Dermis blood vessel endothelial cell (primary cell): ENCODE measurements at regions not wholly inside any gene's neighbourhood (a gene's known extent, or its start where the extent isn't known, plus 50 kb on each side); places are given as distances from the start of the nearest gene placed in this dataset.
"Not testable (repeated sequence)": the region's sequence is repeated elsewhere in the genome, so short reads cannot be mapped to it uniquely, and the experiment has no call there.

Experiments used
- DNase-seq: peaks from one replicate; pipeline ENCODE4 v3.0.0; 2010

- DNase-seq: no peak
Observed at GRCh38 chr13:65787082-65787481, 1443.1 kb downstream of the PCDH9 start.

- DNase-seq: no peak
Observed at GRCh38 chr13:65784088-65784816, 1445.9 kb downstream of the PCDH9 start.

- DNase-seq: no peak
Observed at GRCh38 chr13:65783383-65783782, 1446.8 kb downstream of the PCDH9 start.

GRCh38 chr13:65771704-65772313, 1458.3 kb downstream of the PCDH9 start:
- not testable (repeated sequence) for DNase-seq

GRCh38 chr13:65768545-65768944, 1461.6 kb downstream of the PCDH9 start:
- DNase-seq: no peak

- no peak for DNase-seq
Observed at GRCh38 chr13:65763811-65764210, 1466.3 kb downstream of the PCDH9 start.

- no peak for DNase-seq
Observed at GRCh38 chr13:65762012-65762411, 1468.1 kb downstream of the PCDH9 start.

- no peak for DNase-seq
Observed at GRCh38 chr13:65756071-65756671, 1474.0 kb downstream of the PCDH9 start.

GRCh38 chr13:65748227-65748626, 1481.9 kb downstream of the PCDH9 start:
- DNase-seq: no peak

- no peak for DNase-seq
Observed at GRCh38 chr13:65746406-65746921, 1483.7 kb downstream of the PCDH9 start.

- no peak for DNase-seq
Observed at GRCh38 chr13:65744836-65745235, 1485.3 kb downstream of the PCDH9 start.

GRCh38 chr13:65733110-65733509, 1497.0 kb downstream of the PCDH9 start:
- no peak for DNase-seq

GRCh38 chr13:65727070-65727469, 1503.1 kb downstream of the PCDH9 start:
- DNase-seq: no peak

GRCh38 chr13:65725006-65725405, 1505.1 kb downstream of the PCDH9 start:
- no peak for DNase-seq

- DNase-seq: peak; percentile 1
Observed at GRCh38 chr13:65724226-65724625, 1505.9 kb downstream of the PCDH9 start.

GRCh38 chr13:65722506-65722905, 1507.6 kb downstream of the PCDH9 start:
- DNase-seq: no peak

- DNase-seq: peak; percentile 81
Observed at GRCh38 chr13:65719831-65720230, 1510.3 kb downstream of the PCDH9 start.

GRCh38 chr13:65710514-65710913, 1519.6 kb downstream of the PCDH9 start:
- DNase-seq: no peak

GRCh38 chr13:65697843-65698242, 1532.3 kb downstream of the PCDH9 start:
- no peak for DNase-seq

- no peak for DNase-seq
Observed at GRCh38 chr13:65679240-65679639, 1550.9 kb downstream of the PCDH9 start.

GRCh38 chr13:65677906-65678305, 1552.2 kb downstream of the PCDH9 start:
- no peak for DNase-seq

- not testable (repeated sequence) for DNase-seq
Observed at GRCh38 chr13:65675383-65675782, 1554.8 kb downstream of the PCDH9 start.

GRCh38 chr13:65670014-65670625, 1560.0 kb downstream of the PCDH9 start:
- DNase-seq: no peak
